DMS 273 (cell line): ENCODE measurements at regions not wholly inside any gene's neighbourhood (a gene's known extent, or its start where the extent isn't known, plus 50 kb on each side); places are given as distances from the start of the nearest gene placed in this dataset.

Experiments used
- DNase-seq: peaks from one replicate; lab custom pipeline; 2025; ENCODE audit not compliant: unreplicated experiment; lab: John Stamatoyannopoulos, UW

GRCh38 chr15:92304223-92304975, 89.3 kb upstream of the ST8SIA2 start:
- no peak for DNase-seq

GRCh38 chr15:92305343-92305742, 88.3 kb upstream of the ST8SIA2 start:
- no peak for DNase-seq

- DNase-seq = peak; percentile 60
Observed at GRCh38 chr15:92306663-92307062, 87.0 kb upstream of the ST8SIA2 start.

- DNase-seq = no peak
Observed at GRCh38 chr15:92315144-92315543, 78.5 kb upstream of the ST8SIA2 start.

- no peak for DNase-seq
Observed at GRCh38 chr15:92315595-92316211, 78.0 kb upstream of the ST8SIA2 start.

GRCh38 chr15:92316586-92317295, 76.9 kb upstream of the ST8SIA2 start:
- DNase-seq = no peak

- DNase-seq = no peak
Observed at GRCh38 chr15:92320012-92320699, 73.5 kb upstream of the ST8SIA2 start.

- peak; percentile 34 for DNase-seq
Observed at GRCh38 chr15:92322566-92323355, 70.9 kb upstream of the ST8SIA2 start.

- peak; percentile 3 for DNase-seq
Observed at GRCh38 chr15:92323525-92323924, 70.2 kb upstream of the ST8SIA2 start.

GRCh38 chr15:92324101-92324963, 69.3 kb upstream of the ST8SIA2 start:
- DNase-seq = no peak

GRCh38 chr15:92326236-92326635, 67.4 kb upstream of the ST8SIA2 start:
- DNase-seq = no peak

GRCh38 chr15:92327033-92327432, 66.6 kb upstream of the ST8SIA2 start:
- DNase-seq = no peak

- DNase-seq = no peak
Observed at GRCh38 chr15:92328207-92328606, 65.5 kb upstream of the ST8SIA2 start.

GRCh38 chr15:92332125-92332899, 61.4 kb upstream of the ST8SIA2 start:
- DNase-seq = peak; percentile 86

GRCh38 chr15:92333709-92334108, 60.0 kb upstream of the ST8SIA2 start:
- peak; percentile 4 for DNase-seq

GRCh38 chr15:92336419-92336987, 57.2 kb upstream of the ST8SIA2 start:
- DNase-seq = no peak

GRCh38 chr15:92339361-92339760, 54.3 kb upstream of the ST8SIA2 start:
- DNase-seq = no peak
